ENCODE measurements at regions not wholly inside any gene's neighbourhood (a gene's known extent, or its start where the extent isn't known, plus 50 kb on each side); places are given as distances from the start of the nearest gene placed in this dataset.

DNA sequence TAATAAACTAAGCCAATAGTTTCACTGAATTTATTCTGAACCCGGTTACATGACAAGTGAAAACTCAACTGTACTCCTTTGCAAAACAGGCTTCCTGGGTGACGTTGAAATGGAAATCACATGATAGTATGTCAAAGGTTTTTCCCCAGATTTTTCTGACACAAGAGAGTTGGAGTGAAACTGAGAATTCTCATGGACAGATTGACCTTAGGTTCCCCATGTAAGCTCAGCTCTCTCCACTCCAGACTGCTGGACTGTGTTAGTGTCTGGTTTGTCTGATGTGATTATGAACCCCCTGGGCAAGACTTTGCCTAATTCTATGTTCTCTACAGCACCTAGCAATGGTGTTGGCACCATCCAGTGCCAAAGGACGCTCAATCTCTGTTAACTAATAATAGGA lies 219.7 kb upstream of the COL8A1 start:
- Histone ChIP-seq H3K36me3 (ENCODE audit: control insufficient read depth in 2 of 2, insufficient read depth in 2 of 2, low read length in 1 of 2) (no peaks in the 10 kb centered on the region), H3K9ac (ENCODE audit: control insufficient read depth, insufficient read depth, low read length) (no peak overlapping the region; the same call in 1 of the 2 replicates), H3K79me2 (ENCODE audit: control insufficient read depth, insufficient read depth, low read length) (no peaks in the 10 kb centered on the region), H2AFZ (ENCODE audit: control insufficient read depth, low read depth, low read length) (peak overlapping the region; percentile 72), H4K20me1 (ENCODE audit: control insufficient read depth, insufficient read depth) (no peaks in the 10 kb centered on the region), H3K4me2 (ENCODE audit: control insufficient read depth, insufficient read depth) (peak overlapping the region; percentile 47), H3K4me3 (no peak overlapping the region), H3K9me3 (replicated peaks; ENCODE audit: control insufficient read depth, insufficient read depth, low read length) (no peaks in the 10 kb centered on the region; the same call in 1 of the 3 replicates), H3K4me1 (ENCODE audit: control insufficient read depth, insufficient read depth, low read length) (peaks cover 11% of the 10 kb centered on the region), H3K27ac (ENCODE audit: control insufficient read depth, insufficient read depth) (peak overlapping the region; percentile 89), H3K27me3 (replicated peaks in 1 of 2; ENCODE audit: control insufficient read depth in 2 of 2, insufficient read depth in 2 of 2, low read length in 1 of 2) (no peaks in the 10 kb centered on the region)
- DNase-seq (ENCODE audit: low read depth, low spot score) (peak; percentile 79), ATAC-seq (peak; percentile 89), FAIRE-seq (peak; percentile 91)
- ChIA-PET CTCF (interaction anchor here (1.0 to 1.4 kb wide), 3 partner anchors 9 to 83 kb away, joined by 3 to 6 read pairs (median 3); no protein-coding TSS in a partner anchor), POLR2A (interaction anchor here (0.7 to 0.9 kb wide), 2 partner anchors 11 to 80 kb away, joined by 3 read pairs; no protein-coding TSS in a partner anchor), SMC1A (ENCODE audit: uncharacterized antibody, unreplicated experiment) (interaction anchor here (0.7 to 1.9 kb wide), 7 partner anchors 9 to 214 kb away, joined by 3 to 11 read pairs (median 4); no protein-coding TSS in a partner anchor), RAD21 (ENCODE audit: unreplicated experiment) (interaction anchor here (1.1 to 1.9 kb wide), 5 partner anchors 9 to 113 kb away, joined by 3 to 10 read pairs (median 4); no protein-coding TSS in a partner anchor)
- in situ Hi-C loops (cut with MboI) (no loop called here), intact Hi-C loops (cut with micrococcal nuclease; ENCODE audit: unreplicated experiment) (loop anchor here (1.0 to 10.0 kb wide), 2 partner anchors 87 to 864 kb away; no protein-coding TSS in a partner anchor)
- no TSS peak for BruUV-seq (replicated peaks)
- 0% methylated on average over 3 of the region's 3 CpGs for WGBS (ENCODE audit: insufficient coverage, insufficient replicate concordance, low lambda C conversion rate, missing lambda C conversion rate)
- TF ChIP-seq EZH2 (IDR thresholded peaks at IDR 0.05; ENCODE audit: borderline replicate concordance, control insufficient read depth, low read depth, low read length) (no peak), CREB1 (IDR thresholded peaks at IDR 0.05; ENCODE audit: low read depth) (peak; percentile 67; the same call in 1 of the 2 replicates), MEF2B (IDR thresholded peaks at IDR 0.05; ENCODE audit: partially characterized antibody, poor library complexity, severe bottlenecking) (peak; percentile 57), SPI1 (IDR thresholded peaks at IDR 0.05; ENCODE audit: borderline replicate concordance, insufficient read depth, low read depth, low read length) (no peak), YBX1 (IDR thresholded peaks at IDR 0.05) (no peak), MYC (IDR thresholded peaks at IDR 0.05; ENCODE audit: insufficient read depth, insufficient read length, insufficient replicate concordance, low read length, severe bottlenecking) (no peak), SIX5 (IDR thresholded peaks at IDR 0.05; ENCODE audit: low read depth, low read length, severe bottlenecking) (no peak), CREM (IDR thresholded peaks at IDR 0.05; ENCODE audit: low read depth) (peak; percentile 47; the same call in 1 of the 2 replicates), IKZF2 (IDR thresholded peaks at IDR 0.05) (peak in 1 of 2 experiments; percentile 34; a peak in 2 of 4 replicates), RUNX3 (IDR thresholded peaks at IDR 0.05; ENCODE audit: low read length) (no peak), ZZZ3 (IDR thresholded peaks at IDR 0.05; ENCODE audit: control insufficient read depth, insufficient read length, low read depth) (no peak)
- TF ChIP-seq, protein P1, sequence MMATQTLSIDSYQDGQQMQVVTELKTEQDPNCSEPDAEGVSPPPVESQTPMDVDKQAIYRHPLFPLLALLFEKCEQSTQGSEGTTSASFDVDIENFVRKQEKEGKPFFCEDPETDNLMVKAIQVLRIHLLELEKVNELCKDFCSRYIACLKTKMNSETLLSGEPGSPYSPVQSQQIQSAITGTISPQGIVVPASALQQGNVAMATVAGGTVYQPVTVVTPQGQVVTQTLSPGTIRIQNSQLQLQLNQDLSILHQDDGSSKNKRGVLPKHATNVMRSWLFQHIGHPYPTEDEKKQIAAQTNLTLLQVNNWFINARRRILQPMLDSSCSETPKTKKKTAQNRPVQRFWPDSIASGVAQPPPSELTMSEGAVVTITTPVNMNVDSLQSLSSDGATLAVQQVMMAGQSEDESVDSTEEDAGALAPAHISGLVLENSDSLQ (IDR thresholded peaks at IDR 0.05) = no peak
- TF ChIP-seq, protein P2, sequence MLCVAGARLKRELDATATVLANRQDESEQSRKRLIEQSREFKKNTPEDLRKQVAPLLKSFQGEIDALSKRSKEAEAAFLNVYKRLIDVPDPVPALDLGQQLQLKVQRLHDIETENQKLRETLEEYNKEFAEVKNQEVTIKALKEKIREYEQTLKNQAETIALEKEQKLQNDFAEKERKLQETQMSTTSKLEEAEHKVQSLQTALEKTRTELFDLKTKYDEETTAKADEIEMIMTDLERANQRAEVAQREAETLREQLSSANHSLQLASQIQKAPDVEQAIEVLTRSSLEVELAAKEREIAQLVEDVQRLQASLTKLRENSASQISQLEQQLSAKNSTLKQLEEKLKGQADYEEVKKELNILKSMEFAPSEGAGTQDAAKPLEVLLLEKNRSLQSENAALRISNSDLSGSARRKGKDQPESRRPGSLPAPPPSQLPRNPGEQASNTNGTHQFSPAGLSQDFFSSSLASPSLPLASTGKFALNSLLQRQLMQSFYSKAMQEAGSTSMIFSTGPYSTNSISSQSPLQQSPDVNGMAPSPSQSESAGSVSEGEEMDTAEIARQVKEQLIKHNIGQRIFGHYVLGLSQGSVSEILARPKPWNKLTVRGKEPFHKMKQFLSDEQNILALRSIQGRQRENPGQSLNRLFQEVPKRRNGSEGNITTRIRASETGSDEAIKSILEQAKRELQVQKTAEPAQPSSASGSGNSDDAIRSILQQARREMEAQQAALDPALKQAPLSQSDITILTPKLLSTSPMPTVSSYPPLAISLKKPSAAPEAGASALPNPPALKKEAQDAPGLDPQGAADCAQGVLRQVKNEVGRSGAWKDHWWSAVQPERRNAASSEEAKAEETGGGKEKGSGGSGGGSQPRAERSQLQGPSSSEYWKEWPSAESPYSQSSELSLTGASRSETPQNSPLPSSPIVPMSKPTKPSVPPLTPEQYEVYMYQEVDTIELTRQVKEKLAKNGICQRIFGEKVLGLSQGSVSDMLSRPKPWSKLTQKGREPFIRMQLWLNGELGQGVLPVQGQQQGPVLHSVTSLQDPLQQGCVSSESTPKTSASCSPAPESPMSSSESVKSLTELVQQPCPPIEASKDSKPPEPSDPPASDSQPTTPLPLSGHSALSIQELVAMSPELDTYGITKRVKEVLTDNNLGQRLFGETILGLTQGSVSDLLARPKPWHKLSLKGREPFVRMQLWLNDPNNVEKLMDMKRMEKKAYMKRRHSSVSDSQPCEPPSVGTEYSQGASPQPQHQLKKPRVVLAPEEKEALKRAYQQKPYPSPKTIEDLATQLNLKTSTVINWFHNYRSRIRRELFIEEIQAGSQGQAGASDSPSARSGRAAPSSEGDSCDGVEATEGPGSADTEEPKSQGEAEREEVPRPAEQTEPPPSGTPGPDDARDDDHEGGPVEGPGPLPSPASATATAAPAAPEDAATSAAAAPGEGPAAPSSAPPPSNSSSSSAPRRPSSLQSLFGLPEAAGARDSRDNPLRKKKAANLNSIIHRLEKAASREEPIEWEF (IDR thresholded peaks at IDR 0.05; ENCODE audit: insufficient replicate concordance, low read depth, low read length) = peak; percentile 67
- TF ChIP-seq, protein P3, sequence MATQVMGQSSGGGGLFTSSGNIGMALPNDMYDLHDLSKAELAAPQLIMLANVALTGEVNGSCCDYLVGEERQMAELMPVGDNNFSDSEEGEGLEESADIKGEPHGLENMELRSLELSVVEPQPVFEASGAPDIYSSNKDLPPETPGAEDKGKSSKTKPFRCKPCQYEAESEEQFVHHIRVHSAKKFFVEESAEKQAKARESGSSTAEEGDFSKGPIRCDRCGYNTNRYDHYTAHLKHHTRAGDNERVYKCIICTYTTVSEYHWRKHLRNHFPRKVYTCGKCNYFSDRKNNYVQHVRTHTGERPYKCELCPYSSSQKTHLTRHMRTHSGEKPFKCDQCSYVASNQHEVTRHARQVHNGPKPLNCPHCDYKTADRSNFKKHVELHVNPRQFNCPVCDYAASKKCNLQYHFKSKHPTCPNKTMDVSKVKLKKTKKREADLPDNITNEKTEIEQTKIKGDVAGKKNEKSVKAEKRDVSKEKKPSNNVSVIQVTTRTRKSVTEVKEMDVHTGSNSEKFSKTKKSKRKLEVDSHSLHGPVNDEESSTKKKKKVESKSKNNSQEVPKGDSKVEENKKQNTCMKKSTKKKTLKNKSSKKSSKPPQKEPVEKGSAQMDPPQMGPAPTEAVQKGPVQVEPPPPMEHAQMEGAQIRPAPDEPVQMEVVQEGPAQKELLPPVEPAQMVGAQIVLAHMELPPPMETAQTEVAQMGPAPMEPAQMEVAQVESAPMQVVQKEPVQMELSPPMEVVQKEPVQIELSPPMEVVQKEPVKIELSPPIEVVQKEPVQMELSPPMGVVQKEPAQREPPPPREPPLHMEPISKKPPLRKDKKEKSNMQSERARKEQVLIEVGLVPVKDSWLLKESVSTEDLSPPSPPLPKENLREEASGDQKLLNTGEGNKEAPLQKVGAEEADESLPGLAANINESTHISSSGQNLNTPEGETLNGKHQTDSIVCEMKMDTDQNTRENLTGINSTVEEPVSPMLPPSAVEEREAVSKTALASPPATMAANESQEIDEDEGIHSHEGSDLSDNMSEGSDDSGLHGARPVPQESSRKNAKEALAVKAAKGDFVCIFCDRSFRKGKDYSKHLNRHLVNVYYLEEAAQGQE (IDR thresholded peaks at IDR 0.05; ENCODE audit: low read depth, low read length) = peak; percentile 29; the same call in 1 of the 2 replicates
